Duodenal mucosa (tissue), 2 donors: ENCODE measurements at regions not wholly inside any gene's neighbourhood (a gene's known extent, or its start where the extent isn't known, plus 50 kb on each side); places are given as distances from the start of the nearest gene placed in this dataset.
"Not testable (repeated sequence)": the region's sequence is repeated elsewhere in the genome, so short reads cannot be mapped to it uniquely, and the experiment has no call there.

Experiments
- H3K27ac ChIP-seq: one replicate; pipeline ENCODE4 v1.7.0; 2013; ENCODE audit warnings: low read depth, low read length
- H3K27me3 ChIP-seq, 2 donors: one replicate each; pipeline ENCODE4 v1.7.0; 2013; ENCODE audit warnings: low read length in 2 of 2, control low read depth in 1 of 2; ENCODE audit not compliant: insufficient read depth in 2 of 2, control insufficient read depth in 1 of 2
- H3K36me3 ChIP-seq, 2 donors: one replicate each; pipeline ENCODE4 v1.7.0; 2013; ENCODE audit warnings: low read length in 2 of 2, control low read depth in 1 of 2; ENCODE audit not compliant: insufficient read depth in 2 of 2, control insufficient read depth in 1 of 2
- H3K4me1 ChIP-seq, 2 donors: one replicate each; pipeline ENCODE4 v1.7.0; 2013; ENCODE audit warnings: low read length in 2 of 2, control low read depth in 1 of 2; ENCODE audit not compliant: insufficient read depth in 2 of 2, control insufficient read depth in 1 of 2
- H3K4me3 ChIP-seq, 2 donors: one replicate each; pipeline ENCODE4 v1.7.0; 2013; ENCODE audit warnings: low read length in 2 of 2, low read depth in 1 of 2
- H3K9ac ChIP-seq, 2 donors: one replicate each; pipeline ENCODE4 v1.7.0; 2013; ENCODE audit warnings: low read length in 2 of 2, low read depth in 1 of 2
- H3K9me3 ChIP-seq, 2 donors: one replicate each; pipeline ENCODE4 v1.7.0; 2013; ENCODE audit warnings: low read length in 2 of 2, control low read depth in 1 of 2; ENCODE audit not compliant: control insufficient read depth in 1 of 2

- Histone ChIP-seq H3K9me3 (no peaks in the 10 kb centered on the region), H3K4me3 (no peak overlapping the region), H3K27me3 (no peaks in the 10 kb centered on the region), H3K9ac (no peak overlapping the region), H3K36me3 (no peaks in the 10 kb centered on the region), H3K4me1 (no peaks in the 10 kb centered on the region), H3K27ac (no peak overlapping the region)
Measured at GRCh38 chr6:125577124-125577662, 172.2 kb upstream of the HEY2 start.

DNA sequence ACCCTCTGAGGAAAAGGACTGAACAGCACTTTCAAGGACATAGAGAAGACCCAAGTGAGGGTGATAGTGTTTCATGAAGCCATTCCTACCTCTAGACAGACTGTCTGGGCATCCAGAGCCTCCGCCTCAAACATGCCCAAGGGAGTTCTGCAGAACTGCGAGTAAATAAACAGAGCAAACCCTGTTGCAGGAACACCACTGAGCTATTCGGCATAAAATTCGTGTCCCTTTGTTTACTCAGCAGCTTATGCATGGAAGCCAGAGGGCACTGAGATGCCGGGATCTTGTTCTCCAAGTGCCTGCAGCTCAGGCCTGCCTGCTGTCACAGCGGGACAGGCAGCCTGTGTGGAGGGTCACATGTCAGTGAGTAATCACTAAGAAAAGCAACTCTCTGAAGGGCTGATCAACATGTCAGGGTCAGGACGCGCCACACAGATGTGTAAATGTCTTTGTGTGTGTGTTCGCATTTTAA, 164.9 kb upstream of the HEY2 start:
- no peak overlapping the region for H3K4me3 ChIP-seq
- no peaks in the 10 kb centered on the region for H3K4me1 ChIP-seq
- no peaks in the 10 kb centered on the region for H3K27me3 ChIP-seq
- H3K9ac ChIP-seq = no peak overlapping the region
- no peaks in the 10 kb centered on the region for H3K36me3 ChIP-seq
- no peaks in the 10 kb centered on the region for H3K9me3 ChIP-seq
- H3K27ac ChIP-seq = no peak overlapping the region

DNA sequence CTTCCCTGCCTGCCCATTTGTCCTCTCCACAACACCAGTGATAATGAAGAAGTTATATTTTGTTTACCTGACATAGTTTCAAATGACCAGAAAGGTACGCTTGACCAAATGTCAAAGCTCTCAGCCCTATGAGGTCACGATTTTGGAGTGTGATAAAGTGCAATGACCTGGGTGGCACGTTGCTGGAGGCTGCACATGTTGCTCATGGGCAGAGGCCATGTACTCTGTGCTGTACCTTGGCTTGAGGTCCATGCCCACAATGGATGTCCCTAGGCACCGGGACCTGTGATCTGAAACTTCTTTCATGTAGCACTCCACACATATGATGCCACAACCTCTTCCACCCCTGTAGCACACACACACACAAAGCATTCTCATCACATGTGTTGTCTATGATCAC, 164.0 kb upstream of the HEY2 start:
- no peak overlapping the region for H3K9ac ChIP-seq
- H3K27ac ChIP-seq = no peak overlapping the region
- no peaks in the 10 kb centered on the region for H3K9me3 ChIP-seq
- no peaks in the 10 kb centered on the region for H3K36me3 ChIP-seq
- H3K4me3 ChIP-seq = no peak overlapping the region
- no peaks in the 10 kb centered on the region for H3K27me3 ChIP-seq
- no peaks in the 10 kb centered on the region for H3K4me1 ChIP-seq

DNA sequence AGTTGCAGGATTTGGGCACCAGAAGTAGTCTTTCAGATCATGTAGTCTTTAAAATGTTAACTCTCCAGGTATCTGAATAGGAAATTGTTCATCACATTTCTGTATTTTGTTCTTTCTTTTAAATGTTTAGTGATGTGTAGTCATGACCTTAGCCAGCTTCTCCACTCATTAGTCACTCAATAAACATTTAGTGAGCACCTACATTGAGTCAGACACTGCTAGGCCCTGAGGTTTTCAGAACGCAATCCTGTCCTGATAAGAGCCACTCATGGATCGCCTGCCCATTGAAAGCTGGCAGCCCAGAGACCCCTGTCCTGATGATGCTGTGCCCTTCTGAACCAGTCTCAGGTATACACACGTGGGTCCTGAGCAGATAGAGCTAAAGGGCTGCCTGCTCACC, 163.4 kb upstream of the HEY2 start:
- Histone ChIP-seq H3K4me3 (no peak overlapping the region), H3K27me3 (no peaks in the 10 kb centered on the region), H3K9ac (no peak overlapping the region), H3K36me3 (no peaks in the 10 kb centered on the region), H3K9me3 (no peaks in the 10 kb centered on the region), H3K4me1 (no peaks in the 10 kb centered on the region), H3K27ac (no peak overlapping the region)

GRCh38 chr6:125586605-125587004, 162.8 kb upstream of the HEY2 start:
- H3K27me3 ChIP-seq = no peaks in the 10 kb centered on the region
- H3K27ac ChIP-seq = no peak overlapping the region
- no peaks in the 10 kb centered on the region for H3K4me1 ChIP-seq
- H3K9ac ChIP-seq = no peak overlapping the region
- no peaks in the 10 kb centered on the region for H3K9me3 ChIP-seq
- H3K4me3 ChIP-seq = no peak overlapping the region
- H3K36me3 ChIP-seq = no peaks in the 10 kb centered on the region

- H3K36me3 ChIP-seq = no peaks in the 10 kb centered on the region
- H3K27me3 ChIP-seq = no peaks in the 10 kb centered on the region
- no peak overlapping the region for H3K4me3 ChIP-seq
- no peak overlapping the region for H3K9ac ChIP-seq
- H3K4me1 ChIP-seq = no peaks in the 10 kb centered on the region
- H3K27ac ChIP-seq = no peak overlapping the region
- H3K9me3 ChIP-seq = no peaks in the 10 kb centered on the region
Measured at GRCh38 chr6:125587666-125588632, 161.5 kb upstream of the HEY2 start.

- not testable (repeated sequence) for H3K4me1 ChIP-seq, H3K27ac ChIP-seq, H3K9me3 ChIP-seq, H3K4me3 ChIP-seq, H3K36me3 ChIP-seq, H3K9ac ChIP-seq, H3K27me3 ChIP-seq
Measured at GRCh38 chr6:125591796-125592195, 157.6 kb upstream of the HEY2 start.

DNA sequence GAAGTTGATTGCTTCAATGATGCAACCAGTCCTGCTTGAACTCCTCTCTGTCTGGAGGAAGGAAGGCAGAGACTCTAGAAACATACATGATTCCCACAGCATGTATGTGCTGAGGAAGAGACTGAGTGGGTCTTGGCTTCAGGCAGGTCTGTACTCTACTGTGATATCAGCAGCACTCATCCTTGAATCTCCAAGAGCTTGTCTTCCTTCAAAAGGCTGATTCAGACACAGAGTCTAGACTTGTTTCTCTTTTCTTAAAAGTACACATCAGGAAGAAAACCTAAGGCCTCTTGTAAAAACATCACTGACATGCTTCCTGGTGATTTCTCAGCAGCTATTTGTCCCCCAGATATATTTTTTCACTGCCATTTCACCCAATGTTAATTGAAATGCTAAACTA, 155.7 kb upstream of the HEY2 start:
- Histone ChIP-seq H3K36me3 (no peaks in the 10 kb centered on the region), H3K9me3 (no peaks in the 10 kb centered on the region), H3K27ac (no peak overlapping the region), H3K9ac (no peak overlapping the region), H3K27me3 (no peaks in the 10 kb centered on the region), H3K4me1 (no peaks in the 10 kb centered on the region), H3K4me3 (no peak overlapping the region)

- no peaks in the 10 kb centered on the region for H3K4me1 ChIP-seq
Measured at GRCh38 chr6:125596020-125596419, 153.4 kb upstream of the HEY2 start.

GRCh38 chr6:125597411-125598253, 151.8 kb upstream of the HEY2 start:
- Histone ChIP-seq H3K9me3 (no peaks in the 10 kb centered on the region), H3K36me3 (no peaks in the 10 kb centered on the region), H3K4me1 (no peaks in the 10 kb centered on the region), H3K27me3 (no peaks in the 10 kb centered on the region), H3K9ac (no peak overlapping the region), H3K4me3 (no peak overlapping the region), H3K27ac (no peak overlapping the region)

More at GRCh38 chr6:125596020-125596419, 153.4 kb upstream of the HEY2 start:
- H3K27ac ChIP-seq = no peak overlapping the region
- no peak overlapping the region for H3K4me3 ChIP-seq
- no peaks in the 10 kb centered on the region for H3K36me3 ChIP-seq
- no peaks in the 10 kb centered on the region for H3K27me3 ChIP-seq
- no peaks in the 10 kb centered on the region for H3K9me3 ChIP-seq
- no peak overlapping the region for H3K9ac ChIP-seq
